ENCODE measurements at regions not wholly inside any gene's neighbourhood (a gene's known extent, or its start where the extent isn't known, plus 50 kb on each side); places are given as distances from the start of the nearest gene placed in this dataset.
A peak's percentile ranks its signal among the peaks of the same experiment; 100 is the strongest.

GRCh38 chr13:33717775-33718174 is 100.2 kb upstream of the RFC3 start:
- TF ChIP-seq CTCF (IDR thresholded peaks at IDR 0.05; ENCODE audit: low read depth, low read length) (no peak), EZH2phosphoT487 (IDR thresholded peaks at IDR 0.05; ENCODE audit: low read depth) (no peak)
- Histone ChIP-seq H3K9ac (ENCODE audit: low read length) (no peak overlapping the region), H3K36me3 (replicated peaks; ENCODE audit: low read depth, low read length) (no peaks in the 10 kb centered on the region), H3K79me2 (ENCODE audit: low read length) (no peaks in the 10 kb centered on the region), H3K9me3 (ENCODE audit: insufficient read depth, low read length) (no peaks in the 10 kb centered on the region), H3K4me2 (ENCODE audit: low read length) (no peak overlapping the region), H3K4me1 (ENCODE audit: low read length) (peaks cover 8% of the 10 kb centered on the region), H2AFZ (ENCODE audit: low read depth, low read length) (no peak overlapping the region), H3K27me3 (ENCODE audit: low read depth, low read length) (no peaks in the 10 kb centered on the region), H4K20me1 (ENCODE audit: insufficient read depth, low read length) (no peaks in the 10 kb centered on the region), H3K27ac (ENCODE audit: low read length) (no peak overlapping the region), H3K4me3 (ENCODE audit: low read length) (no peak overlapping the region)

- Histone ChIP-seq H3K4me1 (ENCODE audit: low read length) (peaks cover 18% of the 10 kb centered on the region), H3K27ac (ENCODE audit: low read length) (no peak overlapping the region), H3K9ac (ENCODE audit: low read length) (no peak overlapping the region), H3K79me2 (ENCODE audit: low read length) (no peaks in the 10 kb centered on the region), H3K4me3 (ENCODE audit: low read length) (no peak overlapping the region), H2AFZ (ENCODE audit: low read depth, low read length) (no peak overlapping the region), H3K4me2 (ENCODE audit: low read length) (no peak overlapping the region), H4K20me1 (ENCODE audit: insufficient read depth, low read length) (no peaks in the 10 kb centered on the region), H3K9me3 (ENCODE audit: insufficient read depth, low read length) (no peaks in the 10 kb centered on the region), H3K27me3 (ENCODE audit: low read depth, low read length) (peaks cover 5% of the 10 kb centered on the region), H3K36me3 (replicated peaks; ENCODE audit: low read depth, low read length) (no peaks in the 10 kb centered on the region)
- TF ChIP-seq EZH2phosphoT487 (IDR thresholded peaks at IDR 0.05; ENCODE audit: low read depth) = no peak
- TF ChIP-seq CTCF (IDR thresholded peaks at IDR 0.05; ENCODE audit: low read depth, low read length) = no peak
Measured at GRCh38 chr13:33721724-33722123, 96.2 kb upstream of the RFC3 start.

- H3K27ac ChIP-seq (ENCODE audit: low read length) = no peak overlapping the region
- peak overlapping the region; percentile 4; the same call in 1 of the 2 replicates for H3K4me3 ChIP-seq (ENCODE audit: low read length)
- H3K27me3 ChIP-seq (ENCODE audit: low read depth, low read length) = peaks cover 12% of the 10 kb centered on the region
- H2AFZ ChIP-seq (ENCODE audit: low read depth, low read length) = no peak overlapping the region; the same call in 1 of the 2 replicates
- H3K79me2 ChIP-seq (ENCODE audit: low read length) = no peaks in the 10 kb centered on the region
- H3K4me1 ChIP-seq (ENCODE audit: low read length) = peaks cover 25% of the 10 kb centered on the region
- no peaks in the 10 kb centered on the region for H4K20me1 ChIP-seq (ENCODE audit: insufficient read depth, low read length)
- no peak overlapping the region for H3K9ac ChIP-seq (ENCODE audit: low read length)
- TF ChIP-seq CTCF (IDR thresholded peaks at IDR 0.05; ENCODE audit: low read depth, low read length) (no peak), EZH2phosphoT487 (IDR thresholded peaks at IDR 0.05; ENCODE audit: low read depth) (no peak)
- no peaks in the 10 kb centered on the region for H3K9me3 ChIP-seq (ENCODE audit: insufficient read depth, low read length)
- H3K4me2 ChIP-seq (ENCODE audit: low read length) = peak overlapping the region; percentile 41
- H3K36me3 ChIP-seq (replicated peaks; ENCODE audit: low read depth, low read length) = no peaks in the 10 kb centered on the region
Measured at GRCh38 chr13:33722216-33722915, 95.6 kb upstream of the RFC3 start.

- no peaks in the 10 kb centered on the region for H3K36me3 ChIP-seq (replicated peaks; ENCODE audit: low read depth, low read length)
- H3K79me2 ChIP-seq (ENCODE audit: low read length) = no peaks in the 10 kb centered on the region
- no peaks in the 10 kb centered on the region for H4K20me1 ChIP-seq (ENCODE audit: insufficient read depth, low read length)
- peaks cover 14% of the 10 kb centered on the region for H3K27me3 ChIP-seq (ENCODE audit: low read depth, low read length)
- peaks cover 35% of the 10 kb centered on the region for H3K4me1 ChIP-seq (ENCODE audit: low read length)
- H3K9ac ChIP-seq (ENCODE audit: low read length) = no peak overlapping the region
- 0 out of 2 replicates have a peak overlapping the region, but pooled peaks have one; percentile 41 for H3K4me2 ChIP-seq (ENCODE audit: low read length)
- H3K4me3 ChIP-seq (ENCODE audit: low read length) = no peak overlapping the region
- TF ChIP-seq EZH2phosphoT487 (IDR thresholded peaks at IDR 0.05; ENCODE audit: low read depth) (no peak), CTCF (IDR thresholded peaks at IDR 0.05; ENCODE audit: low read depth, low read length) (no peak)
- H2AFZ ChIP-seq (ENCODE audit: low read depth, low read length) = no peak overlapping the region
- no peaks in the 10 kb centered on the region for H3K9me3 ChIP-seq (ENCODE audit: insufficient read depth, low read length)
- H3K27ac ChIP-seq (ENCODE audit: low read length) = no peak overlapping the region
Measured at GRCh38 chr13:33723365-33723764, 94.6 kb upstream of the RFC3 start.
